ENCODE measurements at regions not wholly inside any gene's neighbourhood (a gene's known extent, or its start where the extent isn't known, plus 50 kb on each side); places are given as distances from the start of the nearest gene placed in this dataset.

DNA sequence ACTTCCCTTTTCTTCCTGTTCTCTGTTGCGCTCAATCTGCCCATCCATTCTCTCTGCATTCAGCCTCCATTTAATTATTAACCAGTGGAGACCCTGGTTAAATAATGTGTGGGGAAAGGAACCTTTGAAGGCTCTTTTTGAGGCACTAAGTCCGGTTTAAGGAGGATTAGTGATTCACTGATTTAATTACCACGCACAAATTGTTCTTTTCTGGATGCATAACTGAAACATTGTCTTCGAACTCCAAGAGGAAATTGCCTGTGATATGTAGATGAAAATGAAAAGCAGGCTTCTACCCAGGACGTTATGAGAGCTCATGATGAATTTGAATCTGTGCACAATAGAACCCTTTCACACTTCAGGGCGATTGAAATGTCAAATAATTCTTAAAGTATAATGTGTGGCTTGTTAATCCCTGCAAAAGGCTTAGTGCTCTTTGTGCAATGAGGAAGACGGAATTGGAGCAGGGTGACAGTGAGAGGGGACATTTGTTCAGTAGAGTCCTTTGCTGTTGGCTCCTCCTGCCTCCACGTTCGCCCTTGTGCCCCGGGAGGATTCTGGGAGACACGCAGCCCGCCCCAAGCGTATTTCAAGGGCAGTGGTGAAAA lies 51.1 kb upstream of the ZNF236 start:
- DNase-seq: no peak

DNA sequence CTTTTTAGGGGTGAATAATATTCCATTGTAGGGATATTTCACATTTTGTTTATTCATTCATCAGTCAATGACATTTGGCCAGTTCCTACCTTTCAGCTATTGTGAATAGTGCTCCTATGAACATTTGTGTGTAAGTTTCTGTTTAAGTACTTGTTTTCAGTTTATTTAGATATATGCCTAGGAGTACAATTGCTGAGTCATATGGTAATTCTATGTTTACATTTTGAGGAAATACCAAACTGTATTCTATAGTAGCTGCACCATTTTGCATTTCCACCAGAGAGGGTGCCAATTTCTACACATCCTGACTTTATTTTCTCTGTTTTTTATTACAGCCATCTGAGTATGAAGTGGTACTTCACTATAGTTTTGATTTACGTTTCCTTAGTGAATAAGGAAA lies 54.4 kb upstream of the ZNF236 start:
- DNase-seq: no peak

DNA sequence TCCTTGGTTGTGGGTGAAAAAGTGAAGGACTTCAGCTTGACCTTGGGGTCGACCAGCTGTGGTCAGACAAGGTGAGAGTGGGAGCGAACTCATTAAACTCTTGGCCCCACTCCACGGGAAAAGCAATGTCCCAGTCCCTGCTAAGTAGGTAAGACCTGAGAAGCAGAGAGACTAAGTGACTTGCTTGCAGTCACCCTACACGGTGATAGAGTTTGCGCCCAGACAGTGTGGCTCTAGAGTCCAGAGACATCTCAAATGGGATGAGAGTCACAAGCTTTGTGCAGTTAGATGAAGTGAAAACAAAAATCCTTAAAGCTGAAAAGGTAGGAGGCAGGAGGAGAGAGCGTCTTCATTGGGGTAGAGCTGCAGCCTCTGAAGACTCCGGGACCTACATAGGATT lies 55.9 kb upstream of the ZNF236 start:
- no peak for DNase-seq

DNA sequence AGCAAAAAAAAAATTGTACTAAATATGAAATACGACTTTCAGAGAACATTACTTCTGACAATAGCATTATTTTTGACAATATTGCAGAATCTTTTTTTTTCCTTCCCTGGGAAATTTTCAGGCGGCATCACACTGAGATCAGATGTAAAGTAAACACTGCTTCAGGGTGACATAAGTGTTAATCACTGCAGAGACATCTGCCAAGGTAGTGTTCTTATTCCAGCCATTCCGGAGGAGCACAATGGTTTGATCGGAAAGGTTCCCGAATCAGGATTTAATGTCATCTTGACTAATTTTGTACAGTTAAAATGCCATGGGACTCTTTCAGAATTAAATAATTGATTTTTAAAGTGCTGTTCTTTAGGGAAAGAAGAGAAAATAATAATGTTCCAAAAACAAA lies 56.7 kb upstream of the ZNF236 start:
- DNase-seq: no peak

DNA sequence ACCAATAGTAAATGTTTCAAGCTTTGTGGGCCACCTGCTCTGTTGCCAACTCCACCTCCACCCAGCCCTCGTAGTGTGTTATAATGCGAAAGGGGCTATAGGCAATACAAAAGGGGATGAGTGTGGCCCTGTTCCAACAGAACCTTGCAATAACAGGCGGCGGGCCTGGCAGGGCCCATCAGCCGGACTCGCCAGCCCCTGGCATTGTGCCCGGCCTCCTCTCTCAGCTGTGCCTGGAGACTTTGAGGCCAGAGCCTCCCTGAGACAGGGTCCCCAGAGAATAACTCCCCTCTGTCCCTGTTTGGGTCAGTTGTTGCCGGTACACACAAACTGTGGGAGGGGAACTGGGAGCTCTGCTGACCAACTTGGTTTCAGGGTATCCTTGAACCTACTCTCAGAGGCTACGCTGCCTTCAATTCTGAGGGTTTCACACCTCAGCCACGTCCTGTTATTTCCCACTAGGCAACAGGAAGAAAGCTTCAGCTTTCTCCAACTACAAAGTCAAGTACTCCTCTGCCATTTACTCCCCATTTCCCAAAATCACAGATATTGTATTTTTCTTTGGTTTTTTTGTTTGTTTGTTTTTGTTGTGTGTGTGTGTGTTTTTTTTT lies 58.0 kb upstream of the ZNF236 start:
- no peak for DNase-seq

DNA sequence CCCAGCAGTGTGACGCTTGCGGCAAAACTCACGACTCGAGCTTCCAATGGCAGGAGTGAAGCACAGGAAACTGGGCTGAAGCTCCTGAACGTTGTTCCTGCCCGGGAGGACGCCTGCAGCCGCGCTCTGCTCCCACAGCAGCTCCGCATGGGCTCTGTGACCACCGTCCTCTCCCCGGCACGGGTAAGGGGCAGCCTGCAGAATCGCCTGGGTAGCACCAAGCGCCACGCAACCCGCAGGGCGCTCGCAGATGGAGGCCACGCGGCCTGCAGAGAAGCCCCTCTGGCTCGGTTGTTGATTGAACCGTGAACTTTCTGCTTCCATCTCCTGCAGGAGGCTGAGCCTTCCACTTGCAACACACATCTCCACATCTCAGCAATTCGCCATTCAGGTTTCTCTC lies 63.3 kb upstream of the ZNF236 start:
- DNase-seq: no peak

DNA sequence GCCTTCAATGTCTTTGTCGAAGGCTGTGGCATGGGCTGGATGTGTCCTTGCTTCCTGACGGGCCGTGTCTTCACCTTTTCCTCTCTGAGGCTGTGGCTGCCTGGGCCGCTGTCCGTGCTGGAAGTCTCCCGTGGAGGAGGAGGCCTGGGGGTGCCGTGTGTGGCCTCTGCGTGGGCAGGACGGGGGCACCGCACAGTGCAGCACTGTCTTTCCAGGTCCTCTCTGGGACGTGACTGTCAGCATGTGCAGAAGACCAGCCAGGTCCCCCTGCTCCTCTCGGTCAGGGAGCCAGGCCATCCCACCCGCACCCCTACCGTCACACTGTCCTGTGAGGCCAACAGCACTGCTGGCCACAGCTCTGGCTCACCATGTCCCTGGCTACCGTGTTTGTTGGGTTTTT lies 64.4 kb upstream of the ZNF236 start:
- DNase-seq: no peak

DNA sequence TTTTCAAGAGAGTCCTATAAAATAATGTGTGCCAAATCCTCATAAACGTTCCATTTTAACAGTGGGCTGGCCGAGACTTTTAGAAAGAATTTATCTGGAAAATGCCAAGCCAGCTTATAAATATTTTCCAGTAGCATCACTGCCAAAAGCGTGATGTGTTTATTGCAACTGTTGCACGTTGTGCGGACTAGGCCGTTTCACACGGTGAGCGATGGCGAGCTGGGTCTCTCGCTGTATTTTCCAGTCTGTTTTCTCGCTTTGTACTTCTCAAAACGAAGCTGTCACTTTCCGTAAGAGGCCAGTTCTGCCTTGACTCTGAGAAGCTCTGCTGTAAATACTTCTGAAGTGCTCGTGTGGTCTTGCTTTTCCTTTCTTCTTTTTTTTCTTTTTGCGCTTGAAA lies 65.0 kb upstream of the ZNF236 start:
- DNase-seq: no peak

DNA sequence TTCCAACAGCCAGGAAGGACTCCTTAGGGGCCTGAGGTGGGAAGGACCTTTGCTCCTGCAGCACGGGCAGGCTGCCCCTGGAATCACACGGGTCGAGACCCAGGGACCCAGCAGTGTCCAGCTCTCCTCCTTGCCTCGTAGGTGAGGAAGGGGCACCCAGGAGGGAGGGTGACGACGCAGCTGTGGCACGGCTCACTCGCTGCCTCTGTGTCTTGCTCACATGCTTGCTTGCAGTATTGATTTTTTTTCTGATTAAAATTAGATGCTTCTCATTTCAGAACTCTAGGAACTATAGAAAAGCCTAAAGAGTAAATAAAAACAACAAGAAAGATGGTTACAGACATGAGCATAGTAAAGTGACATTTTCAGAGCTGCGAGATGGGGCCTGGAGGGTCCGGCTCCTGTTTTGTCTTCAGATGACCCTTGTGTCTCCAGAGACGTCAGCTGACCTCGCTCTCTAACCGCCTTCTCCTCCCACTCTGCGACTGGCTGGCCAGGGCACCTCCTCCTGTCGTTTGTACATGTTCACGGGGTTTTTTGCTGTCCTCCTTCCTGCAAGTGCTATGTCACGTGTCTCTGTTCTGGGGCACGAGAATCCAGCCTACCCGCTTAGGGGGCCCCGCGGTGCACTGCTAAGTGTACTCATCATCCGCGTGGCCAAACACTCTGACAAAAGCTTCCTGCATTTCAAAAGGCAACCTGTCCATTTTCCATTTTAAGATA lies 65.7 kb upstream of the ZNF236 start:
- no peak for DNase-seq

DNA sequence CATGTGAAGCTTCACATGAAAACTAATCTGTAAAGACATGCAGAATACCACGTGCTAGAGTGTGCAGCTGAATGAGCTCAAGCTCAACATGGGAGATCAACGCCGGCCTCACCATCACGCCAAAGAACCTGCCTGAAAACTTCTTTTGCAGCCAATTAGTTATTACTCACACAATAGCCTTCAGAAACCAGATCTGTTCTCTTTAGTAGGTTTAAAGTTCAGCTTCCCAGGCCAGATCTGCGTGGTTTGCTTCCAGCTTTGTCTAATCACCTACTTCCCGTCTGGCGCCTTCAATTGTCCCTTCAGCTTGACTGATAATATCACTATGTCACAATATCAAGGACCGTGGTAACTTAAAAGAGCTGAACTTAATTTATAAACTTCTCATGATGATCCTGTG lies 68.0 kb upstream of the ZNF236 start:
- no peak for DNase-seq

DNA sequence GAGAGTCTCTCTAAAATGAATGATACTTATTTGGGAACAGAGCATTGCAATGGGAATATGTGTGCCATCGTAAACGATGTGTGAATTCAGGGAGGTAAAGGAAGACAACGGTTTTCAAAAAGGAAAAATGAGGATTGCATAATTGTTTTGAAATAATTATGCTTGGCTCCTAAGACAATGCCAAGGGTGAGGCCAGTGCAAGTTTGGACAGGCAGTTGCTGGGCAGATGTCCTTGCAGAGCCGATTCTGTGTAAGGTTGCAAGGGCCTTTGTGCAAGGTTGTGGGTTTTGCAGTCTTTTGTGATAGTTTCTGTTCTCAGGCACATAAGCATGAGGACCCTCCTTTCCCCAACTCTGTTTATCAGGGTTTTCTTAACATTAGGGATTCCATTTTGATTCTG lies 70.0 kb upstream of the ZNF236 start:
- DNase-seq: no peak

DNA sequence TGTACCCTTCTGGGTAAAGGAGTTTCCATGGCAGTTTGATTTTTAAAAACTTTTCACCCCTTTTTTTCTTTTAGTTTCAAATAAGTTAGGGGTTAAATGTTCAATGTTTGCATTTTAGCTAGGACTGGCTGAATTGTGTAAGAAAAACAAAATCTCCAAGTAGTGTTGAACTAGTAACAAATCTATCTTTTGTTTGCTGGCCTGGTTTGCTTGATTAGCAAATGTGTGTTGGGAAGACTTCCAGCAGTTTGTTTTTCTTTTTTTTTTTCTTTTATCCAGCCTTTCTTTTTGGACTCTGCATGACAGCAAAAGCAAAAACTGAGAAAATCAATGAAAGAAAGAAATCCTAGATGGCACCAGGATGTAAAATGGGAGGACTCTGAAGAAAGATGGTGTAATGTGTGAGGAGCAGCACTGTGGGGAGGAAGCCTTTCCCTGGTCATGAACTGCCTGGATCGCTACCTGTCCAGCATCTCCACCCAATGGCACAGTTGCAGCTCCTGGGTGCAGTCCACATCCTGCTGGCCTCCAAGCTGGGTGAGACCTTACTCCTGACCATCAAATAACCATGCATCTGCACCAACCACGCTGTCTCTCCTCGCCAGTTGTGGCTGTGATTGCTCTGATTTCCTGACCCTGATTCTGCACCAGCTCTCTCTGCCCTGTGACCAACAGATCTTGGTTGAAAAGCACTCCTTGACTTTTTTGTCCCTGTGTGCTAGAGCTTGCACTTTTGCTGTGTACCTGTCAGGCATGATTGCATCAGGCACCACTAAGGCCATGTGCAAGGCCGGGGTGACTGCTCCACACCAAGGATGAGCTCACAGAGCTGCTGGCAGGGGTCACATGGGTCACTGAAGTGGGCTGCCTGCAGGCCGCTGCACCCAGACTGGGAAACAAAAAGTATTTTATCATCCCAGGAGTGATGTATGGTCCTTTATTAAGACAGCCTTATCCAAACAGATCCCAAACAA lies 71.2 kb upstream of the ZNF236 start:
- DNase-seq: no peak

DNA sequence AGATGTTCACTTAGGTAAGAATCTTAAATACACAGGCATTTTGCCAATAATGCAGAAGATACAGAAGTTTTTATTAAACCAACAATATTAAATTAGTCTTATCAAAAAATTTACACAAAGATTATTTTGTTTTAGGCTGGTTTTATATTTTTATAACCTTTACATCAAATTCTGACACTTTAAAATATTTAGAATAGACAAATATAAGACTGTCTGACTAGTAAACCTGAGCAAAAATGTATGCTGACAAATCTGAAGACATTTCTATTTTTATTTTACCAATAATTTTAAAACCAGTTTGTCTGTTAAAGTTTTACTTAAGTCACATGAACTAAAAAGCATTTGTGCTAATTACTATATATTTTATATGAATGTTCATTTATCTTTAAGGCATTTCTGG lies 72.1 kb upstream of the ZNF236 start:
- no peak for DNase-seq

DNA sequence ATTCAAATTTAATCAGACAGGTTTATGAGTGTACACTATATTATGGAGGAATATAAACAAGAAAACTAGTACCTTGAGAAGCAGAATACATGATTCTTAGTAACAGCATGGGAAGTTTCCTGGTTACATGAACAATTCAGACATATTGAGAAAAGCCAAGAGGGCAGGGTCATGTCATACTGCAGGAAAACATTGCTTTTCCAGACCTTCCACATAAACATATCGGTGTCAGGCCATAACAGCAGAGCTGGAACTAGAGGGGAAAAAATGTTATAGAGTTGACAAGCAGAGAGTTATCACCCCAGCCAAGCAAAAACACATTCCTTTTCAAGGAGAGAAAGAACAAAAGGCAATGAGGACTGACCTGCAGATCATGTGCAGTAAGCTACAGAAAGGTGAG lies 74.7 kb upstream of the ZNF236 start:
- no peak for DNase-seq

DNA sequence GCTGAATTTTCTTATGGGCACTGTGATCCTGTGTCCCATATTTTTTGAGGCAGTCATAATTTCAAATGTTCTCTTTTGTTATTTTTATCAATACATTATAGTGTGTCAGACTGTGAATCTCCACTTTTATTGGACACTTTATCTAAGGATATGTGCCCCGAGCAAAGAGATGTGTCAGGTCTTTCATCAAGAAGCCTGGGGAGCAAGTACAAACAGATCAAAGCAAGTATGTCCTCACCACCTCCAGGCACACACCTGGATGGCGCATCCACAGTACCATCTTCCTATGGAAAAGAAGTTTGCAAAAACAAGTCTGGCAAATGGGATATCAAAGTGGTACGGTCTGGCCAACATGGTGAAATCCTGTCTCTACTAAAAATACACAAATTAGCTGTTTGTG lies 81.0 kb upstream of the ZNF236 start:
- DNase-seq: no peak

DNA sequence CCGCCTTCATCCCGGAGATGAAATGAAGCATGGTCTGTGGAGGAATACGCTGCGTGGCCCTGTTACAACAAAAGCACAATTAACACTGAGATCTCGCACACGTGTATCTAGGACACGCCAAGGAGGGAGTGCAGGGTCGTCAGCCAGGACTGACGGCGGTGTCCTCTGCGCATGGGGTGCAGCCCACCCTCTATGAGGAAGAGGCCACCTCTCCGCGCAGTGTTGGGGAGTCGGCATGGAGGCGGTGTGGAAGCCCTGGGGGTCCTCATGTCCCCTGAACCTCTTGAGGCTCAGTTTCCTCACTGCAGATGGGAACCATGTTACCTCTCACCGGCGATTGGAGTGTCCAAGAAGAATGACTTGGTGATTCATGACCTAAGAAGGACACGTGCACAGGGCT lies 86.0 kb upstream of the ZNF236 start:
- no peak for DNase-seq

DNA sequence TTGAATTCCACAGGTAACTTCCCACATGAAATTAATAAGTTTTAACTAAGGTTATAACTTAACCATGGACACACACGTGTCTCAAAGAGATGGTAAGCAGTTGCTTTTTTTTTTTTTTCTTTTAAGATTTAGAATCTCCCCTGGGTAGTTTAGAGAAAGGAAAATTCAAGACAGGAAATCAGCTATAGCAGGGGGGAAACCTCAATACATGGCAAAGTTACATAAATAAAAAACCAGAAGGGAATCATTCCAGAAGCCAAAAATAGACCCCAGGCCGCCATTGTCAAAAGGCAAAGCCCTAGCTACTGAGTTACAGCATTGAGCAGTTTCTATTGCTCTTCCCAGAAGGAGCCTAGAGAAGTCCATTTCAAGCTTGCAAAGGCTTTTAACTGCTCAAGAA lies 91.5 kb upstream of the ZNF236 start:
- no peak for DNase-seq

DNA sequence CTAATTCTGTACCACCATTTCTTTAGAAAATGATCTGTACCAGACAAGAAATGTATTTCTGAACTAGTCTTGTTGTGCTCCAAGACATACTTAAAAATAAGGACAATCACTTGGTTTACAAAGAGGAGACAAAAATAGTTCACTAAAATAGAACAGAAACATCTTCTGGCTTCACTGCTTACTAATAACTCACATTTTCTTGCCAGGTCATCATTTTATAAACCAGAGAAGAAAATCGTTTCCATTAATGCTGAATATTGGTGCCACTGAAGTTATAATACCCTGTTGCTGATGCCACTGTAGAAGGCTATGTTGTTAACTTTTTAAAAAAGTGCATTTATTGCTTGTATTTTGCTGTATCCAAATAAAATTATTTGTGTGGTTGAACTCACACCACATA lies 94.8 kb upstream of the ZNF236 start:
- DNase-seq: no peak

DNA sequence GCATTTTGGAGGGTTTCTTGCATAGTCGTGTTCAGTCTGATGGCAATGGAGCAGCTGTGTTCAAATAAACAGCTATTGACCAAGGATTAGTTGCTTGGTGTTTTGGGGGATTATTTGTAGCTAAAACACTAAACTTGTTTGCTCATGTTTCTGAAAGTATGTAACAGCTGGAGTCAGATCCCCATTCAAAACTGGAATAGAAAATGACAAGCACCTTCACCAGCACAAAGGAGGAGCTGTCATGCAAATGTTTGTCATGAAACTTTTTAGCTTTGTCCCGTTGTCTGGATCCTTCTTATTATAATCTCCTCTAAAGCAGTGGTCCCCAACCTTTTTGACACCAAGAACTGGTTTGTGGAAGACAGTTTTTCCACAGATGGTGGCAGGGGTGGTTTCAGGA lies 96.9 kb upstream of the ZNF236 start:
- DNase-seq: no peak

DNA sequence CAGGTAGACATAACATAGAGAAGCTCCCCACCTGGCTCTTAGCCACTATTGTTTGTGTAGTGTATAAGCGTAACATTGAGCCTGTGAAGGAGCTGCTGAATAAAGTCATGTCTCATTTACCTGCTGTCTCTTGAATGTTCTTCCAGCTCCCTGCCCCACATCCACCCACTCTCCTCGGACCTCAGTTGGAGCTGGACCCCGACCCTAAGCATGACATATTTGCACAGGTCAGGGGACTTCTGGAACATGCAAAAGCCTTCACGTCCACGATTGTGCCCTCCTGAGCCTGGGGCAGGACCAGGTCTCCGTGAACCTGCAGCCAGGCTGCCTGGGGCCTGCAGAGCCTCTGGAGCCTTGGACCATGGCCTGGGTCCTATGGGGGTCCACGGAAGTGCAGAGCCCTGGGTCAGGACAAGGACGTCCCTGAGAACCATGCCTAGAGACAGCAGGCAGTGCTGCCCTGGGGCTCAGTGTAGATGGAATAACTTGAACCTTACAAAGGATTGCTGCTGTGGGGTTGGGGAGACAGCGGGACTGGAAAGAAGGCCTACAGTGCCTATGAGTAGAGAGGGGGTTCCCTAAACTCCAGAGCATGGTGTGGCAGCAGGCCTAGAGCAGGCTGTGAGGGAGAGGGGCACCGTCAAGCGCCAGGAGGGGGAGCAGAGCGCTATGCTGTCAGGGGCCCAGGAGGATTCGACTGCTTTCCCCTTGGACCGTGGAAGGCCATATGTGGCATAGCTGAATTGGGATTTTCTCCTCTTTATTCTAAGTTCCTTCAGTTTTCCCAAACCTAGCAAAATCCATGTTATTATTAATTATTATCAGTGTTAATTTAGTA lies 99.9 kb upstream of the ZNF236 start:
- no peak for DNase-seq

DNA sequence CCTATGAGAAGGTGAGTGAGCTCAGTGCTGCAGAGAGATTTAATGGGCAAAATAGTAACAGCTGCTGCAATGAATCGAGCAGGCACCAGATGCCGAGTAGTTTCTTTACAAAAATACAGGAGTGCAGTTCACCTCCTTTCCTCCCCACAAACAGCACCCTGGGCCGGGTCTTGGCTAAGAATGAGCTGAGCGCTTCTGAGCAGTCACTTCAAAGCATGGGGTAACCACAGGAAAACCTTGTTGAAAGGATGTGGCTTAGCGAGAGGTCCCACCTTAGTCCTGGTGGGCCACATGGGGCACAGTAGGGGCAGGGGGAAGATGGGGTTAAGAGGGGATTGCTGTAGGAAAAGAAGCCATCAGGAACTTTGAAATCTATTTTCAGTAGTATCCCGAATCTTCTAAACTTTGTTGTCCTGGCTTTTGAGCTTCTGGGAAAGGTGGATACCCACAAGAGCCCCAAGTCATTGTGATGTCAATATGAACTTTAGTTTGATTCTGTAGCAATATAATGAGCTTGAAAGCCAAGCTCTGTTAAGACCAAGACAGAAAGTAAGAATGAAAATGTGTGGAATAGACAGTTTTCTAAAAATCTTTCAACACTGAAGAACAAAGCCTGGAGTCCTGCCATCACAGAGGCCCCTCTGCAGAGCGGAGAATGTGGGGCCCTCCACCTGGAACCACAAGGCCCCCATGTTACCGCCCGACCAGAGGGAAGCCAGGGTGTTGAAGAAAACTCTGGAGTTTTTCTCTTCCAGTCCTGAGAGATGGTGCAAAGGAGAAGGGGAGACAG lies 101.0 kb upstream of the ZNF236 start:
- no peak for DNase-seq

DNA sequence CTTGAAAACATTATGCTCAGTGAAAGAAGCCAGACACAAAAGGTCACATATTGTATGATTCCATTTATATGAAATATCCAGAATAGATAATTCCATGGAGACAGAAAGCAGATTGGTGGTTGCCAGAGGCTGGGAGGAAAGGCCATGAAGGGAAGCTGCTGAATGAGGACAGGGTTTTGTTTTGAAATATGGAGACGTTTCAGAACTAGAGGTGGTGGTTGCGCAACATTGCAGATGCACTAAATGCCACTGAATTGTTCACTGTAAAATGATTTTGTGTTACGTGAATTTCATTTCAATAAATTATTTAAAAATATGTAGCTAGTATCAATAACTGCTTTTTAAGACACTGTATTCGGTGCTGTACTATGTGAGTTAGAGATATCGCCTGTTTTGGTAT lies 101.7 kb upstream of the ZNF236 start:
- no peak for DNase-seq

Measured in NCI-H2107 (cell line).